HG02763 (cell line): ENCODE measurements at regions not wholly inside any gene's neighbourhood (a gene's known extent, or its start where the extent isn't known, plus 50 kb on each side); places are given as distances from the start of the nearest gene placed in this dataset.
"Not testable (repeated sequence)": the region's sequence is repeated elsewhere in the genome, so short reads cannot be mapped to it uniquely, and the experiment has no call there.

ENCODE experiments used
- ATAC-seq: cut with Tn5 transposase; IDR thresholded peaks from one replicate; pipeline ENCODE4 v1.9.1; 2021; ENCODE audit warnings: mild to moderate bottlenecking, moderate library complexity; ENCODE audit not compliant: unreplicated experiment

- ATAC-seq, result no peak
Observed at GRCh38 chr18:51323961-51324360, 126.5 kb upstream of the MEX3C start.

- no peak for ATAC-seq
Observed at GRCh38 chr18:51330148-51330547, 132.7 kb upstream of the MEX3C start.

GRCh38 chr18:51330739-51331138 lies 133.3 kb upstream of the MEX3C start:
- no peak for ATAC-seq

GRCh38 chr18:51337406-51337805 lies 139.9 kb upstream of the MEX3C start:
- no peak for ATAC-seq

- no peak for ATAC-seq
Observed at GRCh38 chr18:51339856-51340255, 142.4 kb upstream of the MEX3C start.

GRCh38 chr18:51340332-51340731 lies 142.9 kb upstream of the MEX3C start:
- no peak for ATAC-seq

- ATAC-seq, result no peak
Observed at GRCh38 chr18:51342815-51343214, 145.3 kb upstream of the MEX3C start.

- ATAC-seq, result no peak
Observed at GRCh38 chr18:51345848-51346391, 148.4 kb upstream of the MEX3C start.

GRCh38 chr18:51346404-51346803 lies 148.9 kb upstream of the MEX3C start:
- no peak for ATAC-seq

- ATAC-seq, result no peak
Observed at GRCh38 chr18:51350081-51350480, 152.6 kb upstream of the MEX3C start.

GRCh38 chr18:51355841-51356240 lies 158.4 kb upstream of the MEX3C start:
- no peak for ATAC-seq

- not testable (repeated sequence) for ATAC-seq
Observed at GRCh38 chr18:51360301-51360700, 162.8 kb upstream of the MEX3C start.

GRCh38 chr18:51361130-51361860 lies 163.8 kb upstream of the MEX3C start:
- ATAC-seq, result peak; percentile 71

GRCh38 chr18:51363384-51363783 lies 165.9 kb upstream of the MEX3C start:
- no peak for ATAC-seq

GRCh38 chr18:51370996-51371395 lies 173.5 kb upstream of the MEX3C start:
- ATAC-seq, result no peak

- no peak for ATAC-seq
Observed at GRCh38 chr18:51371929-51372328, 174.4 kb upstream of the MEX3C start.

GRCh38 chr18:51382081-51382480 lies 184.6 kb upstream of the MEX3C start:
- ATAC-seq, result no peak

GRCh38 chr18:51383116-51383515 lies 185.6 kb upstream of the MEX3C start:
- no peak for ATAC-seq

- no peak for ATAC-seq
Observed at GRCh38 chr18:51383711-51384110, 186.2 kb upstream of the MEX3C start.

GRCh38 chr18:51385270-51385669 lies 187.8 kb upstream of the MEX3C start:
- no peak for ATAC-seq

- no peak for ATAC-seq
Observed at GRCh38 chr18:51390702-51391101, 193.2 kb upstream of the MEX3C start.

- ATAC-seq, result no peak
Observed at GRCh38 chr18:51391215-51391614, 193.7 kb upstream of the MEX3C start.

GRCh38 chr18:51391731-51392130 lies 194.2 kb upstream of the MEX3C start:
- ATAC-seq, result no peak
